H9 (cell line): ENCODE measurements at regions not wholly inside any gene's neighbourhood (a gene's known extent, or its start where the extent isn't known, plus 50 kb on each side); places are given as distances from the start of the nearest gene placed in this dataset.

ENCODE experiments used
- DNase-seq: peaks from one replicate; pipeline ENCODE4 v3.0.0-alpha.2; 2017
- H2AFZ ChIP-seq: one replicate; pipeline ENCODE4 v1.6.1; 2013; ENCODE audit warnings: mild to moderate bottlenecking, low read length, control low read depth, moderate library complexity
- H2AK5ac ChIP-seq: 2 replicates; pipeline ENCODE4 v1.6.1; 2013; ENCODE audit warnings: low read length, control low read depth, mixed read lengths; ENCODE audit not compliant: insufficient read length
- H2BK120ac ChIP-seq: one replicate; pipeline ENCODE4 v1.6.1; 2013; ENCODE audit warnings: low read depth, mild to moderate bottlenecking, low read length, control low read depth, inconsistent platforms; ENCODE audit not compliant: poor library complexity, severe bottlenecking
- H2BK12ac ChIP-seq: 2 replicates; pipeline ENCODE4 v1.6.1; 2013; ENCODE audit warnings: low read length, control low read depth, mixed read lengths, low read depth; ENCODE audit not compliant: insufficient read length
- H2BK15ac ChIP-seq: 2 replicates; pipeline ENCODE4 v1.6.1; 2013; ENCODE audit warnings: low read depth, low read length, control low read depth
- H2BK20ac ChIP-seq: one replicate; pipeline ENCODE4 v1.6.1; 2013; ENCODE audit warnings: low read depth, mild to moderate bottlenecking, low read length, control low read depth, inconsistent platforms; ENCODE audit not compliant: poor library complexity, severe bottlenecking
- H2BK5ac ChIP-seq: 2 replicates; pipeline ENCODE4 v1.6.1; 2013; ENCODE audit warnings: low read length, control low read depth, mixed read lengths; ENCODE audit not compliant: insufficient read length
- H3K14ac ChIP-seq: 2 replicates; pipeline ENCODE4 v1.6.1; 2013; ENCODE audit warnings: low read length, control low read depth; ENCODE audit not compliant: insufficient read depth
- H3K18ac ChIP-seq: 2 replicates; pipeline ENCODE4 v1.6.1; 2013; ENCODE audit warnings: low read depth, mild to moderate bottlenecking, mixed read lengths, low read length, control low read depth; ENCODE audit not compliant: insufficient read length
- H3K23ac ChIP-seq: 2 replicates; pipeline ENCODE4 v1.6.1; 2013; ENCODE audit warnings: low read length, control low read depth, mixed read lengths, low read depth; ENCODE audit not compliant: insufficient read length
- H3K23me2 ChIP-seq: 2 replicates; pipeline ENCODE4 v1.6.1; 2013; ENCODE audit warnings: low read depth, mild to moderate bottlenecking, mixed read lengths, low read length, control low read depth; ENCODE audit not compliant: insufficient read length, poor library complexity, severe bottlenecking
- H3K27ac ChIP-seq: 2 replicates; pipeline ENCODE4 v1.5.1; 2013; ENCODE audit warnings: low read length, control low read depth, mixed read lengths, low read depth; ENCODE audit not compliant: insufficient read length
- H3K27me3 ChIP-seq: 2 replicates; pipeline ENCODE4 v1.6.1; 2013; ENCODE audit warnings: low read length, control low read depth, inconsistent platforms; ENCODE audit not compliant: insufficient read depth
- H3K4ac ChIP-seq: 2 replicates; pipeline ENCODE4 v1.6.1; 2013; ENCODE audit warnings: low read depth, mild to moderate bottlenecking, control low read depth, inconsistent platforms, low read length, moderate library complexity
- H3K4me1 ChIP-seq: 2 replicates; pipeline ENCODE4 v1.6.1; 2013; ENCODE audit warnings: low read length, control low read depth, inconsistent platforms; ENCODE audit not compliant: insufficient read depth
- H3K4me2 ChIP-seq: 2 replicates; pipeline ENCODE4 v1.6.1; 2013; ENCODE audit warnings: low read length, control low read depth, mixed read lengths; ENCODE audit not compliant: insufficient read length, insufficient read depth
- H3K56ac ChIP-seq: 2 replicates; pipeline ENCODE4 v1.6.1; 2013; ENCODE audit warnings: low read depth, mild to moderate bottlenecking, mixed read lengths, low read length, control low read depth; ENCODE audit not compliant: insufficient read length
- H3K79me1 ChIP-seq: 2 replicates; pipeline ENCODE4 v1.6.1; 2013; ENCODE audit warnings: low read depth, mild to moderate bottlenecking, moderate library complexity, low read length, control low read depth, inconsistent platforms; ENCODE audit not compliant: insufficient read depth, poor library complexity, severe bottlenecking
- H3K79me2 ChIP-seq: 2 replicates; pipeline ENCODE4 v1.6.1; 2013; ENCODE audit warnings: low read length, control low read depth, inconsistent platforms; ENCODE audit not compliant: insufficient read depth
- H3K9ac ChIP-seq: 2 replicates; pipeline ENCODE4 v1.6.1; 2013; ENCODE audit warnings: low read length, control low read depth, mixed read lengths; ENCODE audit not compliant: insufficient read length; ENCODE audit errors: extremely low read depth
- H3K9me3 ChIP-seq: one replicate; pipeline ENCODE4 v1.6.1; 2013; ENCODE audit warnings: low read depth, low read length, inconsistent platforms; ENCODE audit not compliant: control insufficient read depth
- H3T11ph ChIP-seq: one replicate; pipeline ENCODE4 v1.6.1; 2013; ENCODE audit warnings: mild to moderate bottlenecking, low read length, control low read depth, inconsistent platforms
- H4K20me1 ChIP-seq: one replicate; pipeline ENCODE4 v1.6.1; 2013; ENCODE audit not compliant: control insufficient read depth, insufficient read length, insufficient read depth
- H4K5ac ChIP-seq: 2 replicates; pipeline ENCODE4 v1.6.1; 2013; ENCODE audit warnings: low read depth, mild to moderate bottlenecking, mixed read lengths, low read length, control low read depth; ENCODE audit not compliant: insufficient read length
- H4K8ac ChIP-seq: replicated peaks from 2 replicates; pipeline ENCODE4 v1.6.1; 2013; ENCODE audit warnings: low read length, control low read depth, mixed read lengths, low read depth; ENCODE audit not compliant: insufficient read length
- H4K91ac ChIP-seq: 2 replicates; pipeline ENCODE4 v1.6.1; 2013; ENCODE audit warnings: low read depth, mild to moderate bottlenecking, moderate library complexity, mixed read lengths, low read length, control low read depth; ENCODE audit not compliant: insufficient read length
- H3K27ac Mint-ChIP-seq, 3 experiments: 2 replicates in 2 of 3; 3 replicates in 1 of 3; pipeline ENCODE4 v1.8.0; 2020 to 2021; ENCODE audit warnings: mixed read lengths in 3 of 3, mild to moderate bottlenecking in 1 of 3, moderate library complexity in 1 of 3
- H3K27me3 Mint-ChIP-seq: 2 replicates; pipeline ENCODE4 v1.8.0; 2021; ENCODE audit warnings: low read depth, mild to moderate bottlenecking, moderate library complexity, mixed read lengths
- H3K36me3 Mint-ChIP-seq, 3 experiments: 2 replicates in 2 of 3; 3 replicates in 1 of 3; pipeline ENCODE4 v1.8.0; 2020 to 2021; ENCODE audit warnings: low read depth in 3 of 3, mixed read lengths in 3 of 3; ENCODE audit not compliant: insufficient read depth in 1 of 3
- H3K4me1 Mint-ChIP-seq, 2 experiments: 2 replicates each; pipeline ENCODE4 v1.8.0; 2020; ENCODE audit warnings: mixed read lengths in 2 of 2
- H3K4me3 Mint-ChIP-seq, 2 experiments: 2 replicates in 1 of 2; 3 replicates in 1 of 2; pipeline ENCODE4 v1.8.0; 2020 to 2021; ENCODE audit warnings: mild to moderate bottlenecking in 2 of 2, mixed read lengths in 2 of 2, moderate library complexity in 1 of 2
- H3K9me3 Mint-ChIP-seq, 2 experiments: 2 replicates in 1 of 2; 3 replicates in 1 of 2; pipeline ENCODE4 v1.8.0; 2020; ENCODE audit warnings: mild to moderate bottlenecking in 2 of 2, mixed read lengths in 2 of 2, moderate library complexity in 1 of 2
- CTCF ChIP-seq: fragments of 200-600 bp; sonication (generic); conservative IDR thresholded peaks from 3 replicates; pipeline ENCODE4 v1.8.0; 2021; ENCODE audit warnings: antibody characterized with exemption, mild to moderate bottlenecking
- WGBS: extraction: QIAGEN DNeasy Blood & Tissue Kit; methylation state at CpG from one replicate; pipeline ENCODE4 v1.1.7; 2013; ENCODE audit warnings: missing lambda C conversion rate, low lambda C conversion rate, mixed read lengths; ENCODE audit not compliant: insufficient read length; ENCODE audit errors: extremely low coverage; 5-methylcytosine and 5-hydroxymethylcytosine counted together

GRCh38 chr5:88944751-88945531 is 62.0 kb upstream of the MEF2C start:
- Histone ChIP-seq H3K27ac (no peak overlapping the region), H3K56ac (no peak overlapping the region), H2AK5ac (no peak overlapping the region), H3K14ac (no peak overlapping the region), H3K18ac (no peak overlapping the region), H3K4ac (no peak overlapping the region), H3K9ac (no peak overlapping the region), H4K20me1 (no peaks in the 10 kb centered on the region), H4K5ac (no peak overlapping the region), H3K79me2 (no peaks in the 10 kb centered on the region), H3T11ph (no peak overlapping the region), H3K9me3 (no peaks in the 10 kb centered on the region), H3K4me1 (peaks cover 8% of the 10 kb centered on the region; the same call in 1 of the 2 replicates), H2BK20ac (no peak overlapping the region), H2AFZ (no peak overlapping the region), H2BK15ac (no peak overlapping the region), H2BK12ac (no peak overlapping the region), H4K8ac (no peak overlapping the region), H3K23me2 (no peaks in the 10 kb centered on the region), H2BK5ac (no peak overlapping the region), H4K91ac (no peak overlapping the region), H2BK120ac (no peak overlapping the region), H3K27me3 (no peaks in the 10 kb centered on the region), H3K23ac (no peak overlapping the region), H3K4me2 (no peak overlapping the region), H3K79me1 (no peaks in the 10 kb centered on the region)
- Mint-ChIP-seq H3K9me3 (no peaks in the 10 kb centered on the region), H3K27me3 (no peaks in the 10 kb centered on the region), H3K27ac (no peak overlapping the region), H3K4me3 (no peak overlapping the region), H3K36me3 (no peaks in the 10 kb centered on the region), H3K4me1 (peaks cover 24 to 30% of the 10 kb centered on the region in 2 experiments)
- TF ChIP-seq CTCF, result no peak
- WGBS, result no CpG with 5 or more reads among the region's 8 CpGs
- no peak for DNase-seq
